ENCODE measurements at regions not wholly inside any gene's neighbourhood (a gene's known extent, or its start where the extent isn't known, plus 50 kb on each side); places are given as distances from the start of the nearest gene placed in this dataset.

- no peak for TF ChIP-seq CTCF (IDR thresholded peaks at IDR 0.05)
- no peak for TF ChIP-seq EP300 (IDR thresholded peaks at IDR 0.05)
These were observed 320.3 kb downstream of the PCDH19 start for GRCh38 chrX:100089724-100090123.
